GM18502 (cell line): ENCODE measurements at regions not wholly inside any gene's neighbourhood (a gene's known extent, or its start where the extent isn't known, plus 50 kb on each side); places are given as distances from the start of the nearest gene placed in this dataset.
A peak's percentile ranks its signal among the peaks of the same experiment; 100 is the strongest.

Experiments used
- ATAC-seq: cut with Tn5 transposase; IDR thresholded peaks from one replicate; pipeline ENCODE4 v1.9.1; 2021; ENCODE audit warnings: mild to moderate bottlenecking; ENCODE audit not compliant: unreplicated experiment, poor library complexity

GRCh38 chr16:82260212-82260795 is 90.3 kb upstream of the MPHOSPH6 start:
- no peak for ATAC-seq

GRCh38 chr16:82259731-82260130 is 89.7 kb upstream of the MPHOSPH6 start:
- ATAC-seq, result no peak

- no peak for ATAC-seq
Observed at GRCh38 chr16:82257990-82258389, 88.0 kb upstream of the MPHOSPH6 start.

DNA sequence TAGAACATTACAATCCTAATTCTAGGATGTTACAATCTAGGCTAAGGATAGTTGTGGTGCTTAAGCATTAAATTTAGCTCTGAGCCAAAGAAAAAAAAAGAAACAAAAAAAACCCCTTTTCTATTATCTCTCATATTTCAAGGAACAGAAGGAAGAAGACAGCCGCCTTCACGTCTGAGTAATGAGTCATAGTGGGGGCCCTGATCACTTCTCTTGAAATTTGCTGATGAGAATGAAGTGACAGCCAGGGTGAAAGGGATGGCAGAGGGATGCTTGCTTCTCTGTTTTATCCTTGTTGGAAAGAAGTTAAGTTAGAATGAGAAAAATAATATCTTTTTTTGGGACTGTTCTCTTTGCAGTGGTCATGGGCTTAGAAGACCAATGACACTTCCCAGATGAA is 82.6 kb upstream of the MPHOSPH6 start:
- no peak for ATAC-seq

DNA sequence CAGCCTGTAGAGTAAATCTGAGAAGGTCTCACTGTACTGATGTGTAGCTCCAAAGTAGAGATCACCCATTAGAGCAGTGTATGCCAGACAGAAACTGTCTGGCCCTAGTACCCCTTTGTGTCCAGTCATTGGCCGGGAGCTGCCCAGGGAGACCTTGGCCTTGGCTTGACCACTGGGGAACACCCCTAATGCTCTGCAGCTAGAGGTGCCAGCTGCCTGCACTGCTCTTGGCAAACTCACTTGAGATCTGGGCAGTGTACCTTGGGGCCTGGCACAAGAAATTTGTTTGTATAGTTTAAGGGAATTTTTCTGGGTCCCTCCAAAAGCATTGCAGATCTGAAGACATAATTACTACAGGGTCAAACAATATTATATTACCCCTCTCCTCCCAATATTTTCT is 78.7 kb upstream of the MPHOSPH6 start:
- ATAC-seq, result no peak

DNA sequence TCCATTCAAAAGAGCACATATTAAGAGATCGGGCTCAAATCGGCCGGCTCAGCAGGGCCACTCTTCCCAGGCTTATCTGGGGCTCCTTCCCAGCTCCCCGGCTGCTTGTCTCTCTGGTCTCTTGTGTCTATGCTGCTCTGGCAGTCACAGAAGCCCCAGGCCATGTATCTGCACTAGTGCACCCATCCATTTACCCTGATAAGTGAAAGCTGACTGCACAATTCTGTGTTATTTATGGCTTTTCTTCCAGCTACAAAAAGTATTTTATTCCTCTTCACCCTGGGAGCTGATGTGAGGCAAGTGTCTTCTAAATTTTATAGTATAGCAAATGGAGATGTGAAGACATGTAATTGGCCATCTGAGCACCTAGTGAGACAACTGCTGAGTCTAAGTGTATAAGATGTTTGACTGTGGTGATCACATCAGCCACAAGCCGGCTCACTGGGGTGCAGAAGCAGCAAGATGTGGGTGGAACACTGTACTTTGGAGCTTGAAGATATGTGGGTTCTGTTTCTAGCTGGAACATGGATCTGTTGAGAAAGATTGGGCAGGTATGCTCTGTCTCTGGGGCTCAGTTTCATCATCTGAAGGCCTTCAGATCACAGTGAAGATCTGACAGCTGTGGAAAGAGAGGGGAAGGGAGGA is 78.1 kb upstream of the MPHOSPH6 start:
- no peak for ATAC-seq

GRCh38 chr16:82242201-82242600 is 72.2 kb upstream of the MPHOSPH6 start:
- no peak for ATAC-seq

DNA sequence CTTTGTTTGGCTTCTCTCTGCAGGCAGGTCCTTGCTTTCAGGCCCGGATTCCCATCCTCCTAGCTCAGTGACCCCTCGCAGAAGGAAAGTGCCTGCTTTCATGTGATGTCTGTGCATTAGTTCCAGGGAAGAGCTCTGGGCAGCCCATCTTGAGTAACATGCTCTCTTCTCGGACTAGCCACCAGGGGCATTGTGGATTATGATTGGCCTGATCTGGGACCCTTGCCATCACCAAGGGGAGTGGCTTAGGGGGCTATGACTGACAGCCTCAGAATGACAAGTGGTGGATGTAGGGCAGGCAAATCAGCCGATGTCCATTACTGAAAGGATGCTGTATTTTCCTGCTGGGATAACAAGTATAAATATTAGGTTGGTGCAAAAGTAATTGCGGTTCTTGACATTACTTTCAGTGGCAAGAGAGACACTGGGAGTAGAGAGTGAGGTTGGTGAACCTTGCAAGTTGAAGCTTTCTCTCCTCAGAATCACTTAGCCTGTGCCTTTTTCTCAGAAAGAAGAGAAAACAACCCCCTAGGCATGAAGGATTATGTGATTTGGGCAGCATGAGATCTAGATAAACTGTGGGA is 71.5 kb upstream of the MPHOSPH6 start:
- ATAC-seq, result no peak

DNA sequence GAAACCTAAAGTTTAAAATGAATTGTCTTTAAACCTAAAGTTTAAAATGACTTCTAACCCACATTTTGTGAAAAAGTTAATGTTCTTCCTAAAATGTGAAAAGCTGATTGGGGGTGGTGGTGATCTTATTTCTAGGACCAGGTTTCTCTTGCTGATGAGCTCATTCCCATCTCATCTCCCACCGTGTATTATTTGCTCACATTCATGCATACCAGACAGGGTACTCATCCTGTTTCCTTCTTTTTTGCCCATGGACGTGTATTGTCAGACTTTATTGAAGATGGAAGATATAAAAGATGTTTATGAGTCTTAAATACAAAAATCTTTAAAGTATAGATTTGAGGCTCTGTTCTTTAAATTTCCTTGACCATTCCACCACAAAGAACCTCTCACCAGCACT is 70.1 kb upstream of the MPHOSPH6 start:
- ATAC-seq, result no peak

DNA sequence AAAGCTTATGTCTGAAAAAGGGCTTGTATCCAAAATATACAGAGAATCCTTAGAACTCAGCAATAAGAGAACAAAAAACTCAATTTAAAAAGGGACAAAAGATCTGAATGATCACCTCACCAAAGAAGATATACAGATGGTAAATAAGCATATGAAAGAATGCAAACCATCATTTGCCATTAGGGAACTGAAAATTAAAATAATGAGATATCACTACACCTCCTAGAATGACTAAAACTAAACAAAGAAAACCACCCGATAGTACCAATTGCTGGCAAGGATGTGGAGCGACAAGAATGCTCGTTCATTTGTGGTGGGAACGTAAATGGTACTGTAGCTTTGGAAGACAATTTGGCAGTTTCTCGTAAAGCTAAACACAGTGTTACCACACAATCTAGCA is 66.9 kb upstream of the MPHOSPH6 start:
- no peak for ATAC-seq

DNA sequence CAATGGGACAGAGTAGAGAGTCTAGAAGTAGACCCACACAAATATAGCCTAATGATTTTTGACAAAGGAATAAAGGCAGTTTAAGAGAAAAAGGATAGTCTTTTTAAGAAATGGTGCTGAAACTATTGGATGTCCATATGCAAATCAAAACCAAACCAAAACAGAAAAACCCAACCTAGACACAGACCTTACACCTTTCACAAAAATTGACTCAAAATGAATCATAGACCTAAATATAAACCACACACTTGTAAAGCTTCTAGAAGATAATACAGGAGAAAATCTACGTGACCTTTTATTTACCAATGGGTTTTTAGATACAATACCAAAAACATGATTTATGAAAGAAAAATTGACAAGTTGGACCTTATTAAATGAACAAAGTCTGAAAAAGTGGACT is 66.4 kb upstream of the MPHOSPH6 start:
- peak; percentile 62 for ATAC-seq

GRCh38 chr16:82232806-82233205 is 62.8 kb upstream of the MPHOSPH6 start:
- ATAC-seq, result no peak

GRCh38 chr16:82231008-82231787 is 61.2 kb upstream of the MPHOSPH6 start:
- ATAC-seq, result no peak

GRCh38 chr16:82229800-82230619 is 60.0 kb upstream of the MPHOSPH6 start:
- no peak for ATAC-seq

- no peak for ATAC-seq
Observed at GRCh38 chr16:82226327-82226726, 56.3 kb upstream of the MPHOSPH6 start.

GRCh38 chr16:82224821-82225220 is 54.8 kb upstream of the MPHOSPH6 start:
- ATAC-seq, result no peak

GRCh38 chr16:82220541-82220940 is 50.5 kb upstream of the MPHOSPH6 start:
- no peak for ATAC-seq
